Right renal cortex interstitium (tissue), 3 donors: ENCODE measurements at regions not wholly inside any gene's neighbourhood (a gene's known extent, or its start where the extent isn't known, plus 50 kb on each side); places are given as distances from the start of the nearest gene placed in this dataset.

ENCODE experiments used
- DNase-seq, 3 donors: peaks; one replicate each; pipeline ENCODE4 v3.0.0-alpha.2; 2013; ENCODE audit warnings: low read depth in 3 of 3, low spot score in 2 of 3

DNA sequence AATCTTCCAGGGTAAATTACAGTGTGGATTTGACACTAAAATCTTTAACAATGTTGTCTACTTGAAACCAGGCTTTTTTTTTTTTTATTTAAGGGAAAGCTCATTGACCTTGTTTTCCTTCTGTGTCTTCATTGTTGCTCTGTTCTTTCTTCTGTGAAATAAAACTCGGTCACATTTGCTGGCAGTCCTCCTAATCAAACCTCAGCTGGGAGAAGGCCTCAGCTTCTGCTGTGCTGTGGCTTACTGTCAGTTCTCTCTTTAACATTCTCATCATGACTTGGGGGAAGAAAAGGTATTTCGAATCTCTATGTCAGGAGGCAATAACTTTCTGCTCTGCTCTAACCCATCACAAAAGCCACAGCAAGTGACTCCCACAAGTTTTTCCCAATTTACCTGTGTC, 268.9 kb downstream of the ZNF608 start:
- DNase-seq = no peak

GRCh38 chr5:124477062-124477461, 269.4 kb downstream of the ZNF608 start:
- DNase-seq = no peak

GRCh38 chr5:124474528-124475215, 271.8 kb downstream of the ZNF608 start:
- no peak for DNase-seq

GRCh38 chr5:124468671-124469411, 277.6 kb downstream of the ZNF608 start:
- DNase-seq = no peak

- DNase-seq = no peak
These were observed 278.7 kb downstream of the ZNF608 start for GRCh38 chr5:124467745-124468144.

DNA sequence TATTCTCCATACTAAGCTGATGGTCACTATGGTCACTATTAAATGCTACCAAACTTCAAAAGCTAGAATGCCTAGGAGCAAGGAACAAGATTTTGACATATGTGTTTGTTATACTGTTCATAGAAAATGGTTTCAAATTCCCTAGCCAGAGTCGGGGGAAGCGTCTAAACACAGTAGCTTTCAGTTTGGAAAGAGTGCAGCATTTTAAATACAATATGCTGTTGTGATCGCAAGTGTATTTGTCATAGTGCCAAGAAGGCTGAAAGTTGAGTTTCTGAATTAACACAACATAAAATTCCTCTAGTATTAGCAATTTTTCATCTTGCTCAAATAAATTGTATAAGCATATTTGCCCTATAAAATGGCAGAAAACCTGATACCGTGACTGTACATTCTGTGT, 280.4 kb downstream of the ZNF608 start:
- DNase-seq = no peak

GRCh38 chr5:124463851-124464250, 282.6 kb downstream of the ZNF608 start:
- no peak for DNase-seq

DNA sequence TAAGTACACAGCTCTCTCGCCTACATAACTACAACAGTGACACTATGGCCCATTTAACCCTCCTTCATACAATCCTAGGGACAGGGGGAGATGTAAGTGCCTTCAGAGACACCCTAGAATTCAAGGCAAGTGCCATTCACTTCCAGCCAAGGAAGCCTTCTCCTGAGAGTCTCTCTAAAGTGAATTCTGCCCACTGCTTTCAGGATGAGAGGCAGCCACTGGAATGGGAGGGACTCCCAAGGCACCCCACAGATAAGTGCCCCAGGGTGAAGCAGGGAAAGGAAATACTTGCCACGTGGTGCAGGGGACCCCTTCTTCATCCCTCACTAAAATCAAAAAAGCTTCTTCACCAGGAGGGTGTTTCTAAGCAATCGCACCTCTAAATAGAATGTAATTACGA, 283.7 kb downstream of the ZNF608 start:
- DNase-seq = no peak

DNA sequence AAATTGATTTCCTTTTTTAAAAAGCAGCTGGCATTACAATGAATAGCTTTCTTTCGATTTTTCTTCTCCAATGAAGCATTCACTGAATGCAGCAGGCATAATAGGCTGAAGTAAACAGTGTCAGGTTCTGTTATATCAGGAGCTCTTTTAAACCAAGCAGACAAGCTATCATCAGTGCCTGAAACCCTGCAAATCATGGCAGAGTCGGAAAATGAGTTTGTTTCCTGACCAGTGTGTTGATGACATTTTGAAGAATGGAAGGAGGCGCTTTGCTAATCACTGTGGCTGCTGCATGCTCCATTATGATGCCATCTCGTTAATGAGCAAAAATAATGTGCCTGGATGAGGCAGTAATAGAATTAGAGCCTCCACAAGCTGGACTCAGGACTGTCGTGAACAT, 284.5 kb downstream of the ZNF608 start:
- no peak for DNase-seq

DNA sequence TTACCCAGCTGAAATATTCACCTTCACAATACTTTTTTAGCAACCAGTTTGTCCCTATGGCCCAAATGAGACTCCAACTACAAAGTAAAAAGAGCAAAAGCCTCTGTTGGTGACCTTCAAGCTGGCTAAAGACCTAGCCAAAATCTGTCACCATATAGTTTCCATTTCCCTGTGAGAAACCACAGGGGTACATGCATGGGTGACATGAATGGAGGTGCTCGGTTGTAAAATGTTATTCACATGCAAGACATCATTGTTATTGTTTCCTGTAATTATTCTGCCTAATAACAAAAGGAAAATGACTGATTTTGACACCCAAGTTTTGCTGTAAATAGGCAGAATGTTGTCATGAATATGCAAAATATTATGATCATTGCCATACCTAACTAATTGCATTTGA, 285.3 kb downstream of the ZNF608 start:
- no peak for DNase-seq

DNA sequence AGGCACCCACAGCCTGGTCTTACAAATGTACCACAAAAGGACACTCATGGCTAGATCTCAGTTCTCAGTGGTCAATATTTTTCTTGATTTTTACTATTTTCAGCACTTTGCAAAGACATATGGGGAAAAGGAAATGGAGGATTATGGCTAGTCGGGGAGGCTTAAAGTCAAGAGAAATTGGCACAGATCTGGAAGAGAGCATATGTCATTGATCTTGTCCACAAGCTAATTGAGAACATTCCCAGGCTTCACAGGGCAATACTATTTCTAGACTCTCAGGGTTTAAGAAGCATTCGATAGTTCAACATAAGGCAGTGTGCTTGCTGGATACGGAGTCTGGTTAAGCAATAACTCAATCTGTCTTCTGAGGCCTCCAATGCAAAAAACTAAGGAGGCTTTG, 285.8 kb downstream of the ZNF608 start:
- no peak for DNase-seq

GRCh38 chr5:124459984-124460383, 286.5 kb downstream of the ZNF608 start:
- DNase-seq = no peak

GRCh38 chr5:124457901-124458300, 288.5 kb downstream of the ZNF608 start:
- no peak for DNase-seq

DNA sequence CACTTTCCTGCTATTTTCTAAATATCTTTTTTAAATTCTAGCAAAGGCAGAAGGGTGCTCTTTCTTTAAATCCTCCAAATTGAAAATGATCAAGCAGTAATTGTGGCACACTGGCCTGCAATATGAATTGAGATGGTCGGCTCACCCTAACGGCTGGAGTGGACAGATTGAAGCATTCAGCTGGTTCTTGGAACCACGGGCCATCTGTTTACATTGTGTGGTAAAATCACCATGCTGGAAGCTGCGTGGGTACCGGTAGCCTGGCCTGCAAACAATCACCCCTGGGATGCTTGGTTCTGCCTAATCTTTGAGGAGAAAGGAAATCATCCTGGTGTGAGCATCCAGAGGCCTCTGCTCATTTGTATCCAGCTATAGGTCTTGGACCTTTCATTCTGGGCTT, 289.3 kb downstream of the ZNF608 start:
- no peak for DNase-seq

GRCh38 chr5:124456249-124456648, 290.2 kb downstream of the ZNF608 start:
- DNase-seq = no peak

- DNase-seq = no peak
These were observed 292.4 kb downstream of the ZNF608 start for GRCh38 chr5:124454081-124454480.

GRCh38 chr5:124453221-124454051, 293.0 kb downstream of the ZNF608 start:
- DNase-seq = no peak

DNA sequence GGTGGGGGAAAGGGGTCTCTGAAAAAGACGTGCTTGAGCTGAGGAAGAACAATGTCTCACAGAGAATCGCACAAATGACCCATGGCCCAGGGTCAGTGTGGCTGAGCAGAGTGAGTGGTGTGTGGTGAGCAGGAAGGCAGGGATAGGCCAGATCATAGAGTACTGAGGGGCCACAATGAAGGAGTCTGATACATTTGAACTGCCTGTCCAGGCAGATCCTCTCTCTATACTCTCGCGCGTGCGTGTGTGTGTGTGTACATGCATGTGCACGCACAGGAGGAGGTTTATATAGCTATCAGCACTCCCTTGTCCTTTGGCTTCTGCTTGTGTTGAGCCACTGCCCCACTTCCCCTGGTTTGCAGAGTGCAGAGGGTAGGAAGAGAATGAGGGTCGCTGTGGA, 294.0 kb downstream of the ZNF608 start:
- DNase-seq = no peak

GRCh38 chr5:124451721-124452383, 294.6 kb downstream of the ZNF608 start:
- no peak for DNase-seq

- DNase-seq = no peak
These were observed 300.3 kb downstream of the ZNF608 start for GRCh38 chr5:124446120-124446519.

GRCh38 chr5:124445070-124445619, 301.3 kb downstream of the ZNF608 start:
- DNase-seq = no peak
